Gastrocnemius medialis (tissue), 4 donors: ENCODE measurements at regions not wholly inside any gene's neighbourhood (a gene's known extent, or its start where the extent isn't known, plus 50 kb on each side); places are given as distances from the start of the nearest gene placed in this dataset.

Experiments
- ATAC-seq, 2 donors: fragments of 150-250 bp; one replicate each; pipeline ENCODE4 v1.9.1; 2016
- DNase-seq, 2 donors: peaks; one replicate each; pipeline ENCODE4 v3.0.0-alpha.2; 2019
- H3K27ac ChIP-seq, 4 donors: fragments of 200-600 bp; sonication (generic); 1 replicate in 1 of 4; 2 replicates in 3 of 4; pipeline ENCODE4 v1.5.1; 2016 to 2018; ENCODE audit warnings: mild to moderate bottlenecking in 2 of 4, moderate library complexity in 1 of 4
- H3K27me3 ChIP-seq, 3 donors: fragments of 200-600 bp; sonication (generic) in 2 of 3; 1 replicate in 1 of 3; 2 replicates in 2 of 3; pipeline versions ENCODE4 v1.5.1 to v1.6.0; 2016 to 2019; ENCODE audit warnings: mild to moderate bottlenecking in 1 of 3, moderate library complexity in 1 of 3
- H3K36me3 ChIP-seq, 2 donors: fragments of 200-600 bp; sonication (generic) in 1 of 2; one replicate each; pipeline ENCODE4 v1.5.1; 2017 to 2018
- H3K4me1 ChIP-seq, 2 donors: fragments of 200-600 bp; sonication (generic) in 1 of 2; one replicate each; pipeline ENCODE4 v1.5.1; 2016 to 2017; ENCODE audit warnings: mild to moderate bottlenecking in 2 of 2
- H3K4me3 ChIP-seq, 4 donors: fragments of 200-600 bp; sonication (generic) in 3 of 4; 1 replicate in 1 of 4; 2 replicates in 3 of 4; pipeline ENCODE4 v1.5.1; 2016 to 2019; ENCODE audit warnings: mild to moderate bottlenecking in 2 of 4
- H3K9me3 ChIP-seq, 3 donors: fragments of 200-600 bp; sonication (generic) in 2 of 3; 1 replicate in 1 of 3; 2 replicates in 2 of 3; pipeline ENCODE4 v1.5.1; 2016 to 2019
- CTCF ChIP-seq, 5 experiments: fragments of 450-650 bp in 3 of 5; fragments of 200-600 bp in 2 of 5; sonication (generic) in 2 of 5; IDR thresholded peaks in 4 of 5; conservative IDR thresholded peaks in 1 of 5; 1 replicate in 4 of 5; 2 replicates in 1 of 5; pipeline ENCODE4 v1.5.1; 2016 to 2019; ENCODE audit warnings: antibody characterized with exemption in 5 of 5, mild to moderate bottlenecking in 3 of 5, moderate library complexity in 3 of 5
- POLR2A ChIP-seq, 2 donors: fragments of 450-650 bp; IDR thresholded peaks; one replicate each; pipeline ENCODE4 v1.6.1; 2017; ENCODE audit warnings: antibody characterized with exemption in 2 of 2, mild to moderate bottlenecking in 2 of 2, moderate library complexity in 2 of 2
- in situ Hi-C, 4 donors: fragments of 200-750 bp; cut with MboI; loops; one replicate each; pipeline versions ENCODE4 v1.15.0 to v1.8.0; 2017; ENCODE audit warnings: low sequenced_read_pairs in 4 of 4
- intact Hi-C: fragments of 100-400 bp; cut with DNase I; formaldehyde crosslinking; loops from one replicate; pipeline ENCODE4 v1.15.1; 2023; ENCODE audit warnings: low total_unique reads

- no peak overlapping the region for H3K27ac ChIP-seq
- no peaks in the 10 kb centered on the region for H3K4me1 ChIP-seq
- in situ Hi-C loops (no loop called here), intact Hi-C loops (no loop called here)
- H3K27me3 ChIP-seq, result no peaks in the 10 kb centered on the region
- no peak for TF ChIP-seq CTCF (IDR thresholded peaks at IDR 0.05 in 4 of 5, conservative IDR thresholded peaks at IDR 0.05 in 1 of 5)
- no peak for TF ChIP-seq POLR2A (IDR thresholded peaks at IDR 0.05)
- H3K9me3 ChIP-seq, result no peaks in the 10 kb centered on the region
- H3K36me3 ChIP-seq, result no peaks in the 10 kb centered on the region
- no peak overlapping the region for H3K4me3 ChIP-seq
- DNase-seq (no peak), ATAC-seq (no peak)
Measured at GRCh38 chr5:144583541-144584449, 413.1 kb downstream of the KCTD16 start.

- intact Hi-C loops, result no loop called here
- TF ChIP-seq POLR2A (IDR thresholded peaks at IDR 0.05) (no peak), CTCF (IDR thresholded peaks at IDR 0.05 in 4 of 5, conservative IDR thresholded peaks at IDR 0.05 in 1 of 5) (no peak)
- H3K4me1 ChIP-seq, result no peaks in the 10 kb centered on the region
- in situ Hi-C loops, result no loop called here
- ATAC-seq, result no peak
- DNase-seq, result no peak
- no peaks in the 10 kb centered on the region for H3K27me3 ChIP-seq
- no peak overlapping the region for H3K4me3 ChIP-seq
- H3K27ac ChIP-seq, result no peak overlapping the region
- no peaks in the 10 kb centered on the region for H3K9me3 ChIP-seq
- H3K36me3 ChIP-seq, result no peaks in the 10 kb centered on the region
Measured at GRCh38 chr5:144582066-144582465, 411.4 kb downstream of the KCTD16 start.

- Histone ChIP-seq H3K27ac (no peak overlapping the region), H3K9me3 (no peaks in the 10 kb centered on the region), H3K27me3 (no peaks in the 10 kb centered on the region), H3K36me3 (no peaks in the 10 kb centered on the region), H3K4me3 (no peak overlapping the region), H3K4me1 (no peaks in the 10 kb centered on the region)
- intact Hi-C loops (no loop called here), in situ Hi-C loops (no loop called here)
- no peak for TF ChIP-seq POLR2A (IDR thresholded peaks at IDR 0.05)
- TF ChIP-seq CTCF (IDR thresholded peaks at IDR 0.05 in 4 of 5, conservative IDR thresholded peaks at IDR 0.05 in 1 of 5), result no peak
- ATAC-seq (no peak), DNase-seq (no peak)
Measured at GRCh38 chr5:144581044-144581443, 410.4 kb downstream of the KCTD16 start.

GRCh38 chr5:144577676-144578075 lies 407.0 kb downstream of the KCTD16 start:
- no peak for DNase-seq
- H3K27me3 ChIP-seq, result no peaks in the 10 kb centered on the region
- in situ Hi-C loops, result no loop called here
- no peak overlapping the region for H3K4me3 ChIP-seq
- intact Hi-C loops, result no loop called here
- TF ChIP-seq CTCF (IDR thresholded peaks at IDR 0.05 in 4 of 5, conservative IDR thresholded peaks at IDR 0.05 in 1 of 5) (no peak), POLR2A (IDR thresholded peaks at IDR 0.05) (no peak)
- H3K9me3 ChIP-seq, result no peaks in the 10 kb centered on the region
- no peak for ATAC-seq
- no peaks in the 10 kb centered on the region for H3K36me3 ChIP-seq
- no peak overlapping the region for H3K27ac ChIP-seq
- H3K4me1 ChIP-seq, result no peaks in the 10 kb centered on the region
